GM19395 (cell line): ENCODE measurements at regions not wholly inside any gene's neighbourhood (a gene's known extent, or its start where the extent isn't known, plus 50 kb on each side); places are given as distances from the start of the nearest gene placed in this dataset.
A peak's percentile ranks its signal among the peaks of the same experiment; 100 is the strongest.
"Not testable (repeated sequence)": the region's sequence is repeated elsewhere in the genome, so short reads cannot be mapped to it uniquely, and the experiment has no call there.

Experiments
- ATAC-seq: cut with Tn5 transposase; IDR thresholded peaks from one replicate; pipeline ENCODE4 v1.9.1; 2021; ENCODE audit warnings: mild to moderate bottlenecking, moderate library complexity; ENCODE audit not compliant: unreplicated experiment

- not testable (repeated sequence) for ATAC-seq
These were observed 51.7 kb downstream of the PPIAL4C start for GRCh38 chr1:149635290-149635899.

DNA sequence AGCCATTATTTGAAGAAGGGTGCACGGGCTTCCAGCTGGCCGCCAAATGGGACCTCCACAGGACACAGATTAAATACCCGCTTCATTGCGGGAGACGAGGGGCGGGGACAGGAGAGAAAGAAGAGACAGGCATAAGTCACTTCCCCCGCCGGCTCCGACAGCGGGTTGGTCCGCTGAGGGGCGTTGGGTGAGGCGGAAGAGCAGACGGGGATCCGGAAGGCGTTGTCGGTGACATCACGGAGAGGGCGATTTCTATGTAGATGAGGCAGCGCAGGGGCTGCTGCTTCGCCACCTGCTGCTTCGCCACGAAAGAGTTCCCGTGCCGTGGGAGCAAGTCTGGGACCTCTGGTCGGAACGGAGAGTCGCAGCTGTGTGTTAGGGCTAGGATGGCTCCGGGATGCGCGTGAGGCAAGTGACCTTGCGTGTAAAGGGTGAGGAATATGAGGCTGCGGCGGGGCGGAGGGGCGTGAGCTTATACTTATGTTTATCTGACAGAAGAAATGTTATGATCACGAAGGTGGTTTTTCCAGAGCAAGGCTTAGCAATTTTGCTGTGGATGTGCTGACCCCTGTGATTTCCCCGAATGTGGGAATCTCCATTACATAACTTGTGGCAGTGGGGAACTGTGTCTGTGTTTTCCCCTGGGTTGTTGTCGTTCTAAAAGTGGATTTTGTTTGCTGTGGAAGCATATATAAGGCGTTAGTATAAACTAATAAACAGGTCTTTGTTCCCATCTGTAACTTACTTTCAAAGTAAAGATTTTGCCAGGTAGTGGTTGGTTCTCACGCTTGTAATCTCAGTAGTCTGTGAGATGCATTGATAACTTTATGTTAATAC is 52.9 kb downstream of the PPIAL4C start:
- peak; percentile 87 for ATAC-seq

GRCh38 chr1:149638481-149638880 is 54.8 kb downstream of the PPIAL4C start:
- ATAC-seq: not testable (repeated sequence)

DNA sequence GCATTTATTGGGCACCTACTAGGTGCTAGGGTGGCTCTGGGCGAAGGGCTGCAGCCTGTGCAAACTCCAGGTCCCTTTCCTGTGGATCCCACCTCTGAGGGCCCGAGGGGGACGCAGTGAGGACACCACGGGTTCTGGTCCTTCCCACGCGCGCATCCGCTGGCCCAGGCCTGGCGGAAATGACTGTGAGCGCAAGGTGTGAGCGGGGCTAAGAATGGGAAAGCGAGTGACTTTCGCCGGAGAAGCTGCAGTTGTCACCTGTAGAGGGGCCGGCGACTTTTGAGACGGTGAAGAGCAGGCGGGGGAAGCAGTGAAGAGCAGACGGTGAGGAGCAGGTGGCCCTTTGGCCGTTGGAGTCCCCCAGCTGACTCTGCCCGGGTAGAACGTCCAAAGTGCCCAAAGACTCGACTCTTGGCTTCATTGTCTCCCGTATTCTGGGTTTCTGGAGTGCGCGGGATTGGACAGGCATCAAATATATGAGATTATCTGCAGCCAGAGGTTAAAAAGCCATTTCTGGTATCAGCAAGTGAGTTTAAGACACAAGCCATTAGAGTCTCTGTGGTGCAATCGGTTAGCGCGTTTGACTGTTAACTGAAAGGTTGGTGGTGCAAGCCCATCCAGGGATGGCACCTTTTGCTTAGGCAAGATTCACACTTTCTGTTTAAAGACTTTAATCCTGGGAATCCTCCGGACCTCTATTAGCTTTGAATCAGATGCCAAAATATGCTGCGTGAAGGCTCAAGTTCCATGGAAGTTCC is 55.4 kb downstream of the PPIAL4C start:
- not testable (repeated sequence) for ATAC-seq

- not testable (repeated sequence) for ATAC-seq
These were observed 57.5 kb downstream of the PPIAL4C start for GRCh38 chr1:149641179-149641578.

GRCh38 chr1:149644818-149645217 is 61.2 kb downstream of the PPIAL4C start:
- ATAC-seq: not testable (repeated sequence)

- ATAC-seq: not testable (repeated sequence)
These were observed 62.8 kb downstream of the PPIAL4C start for GRCh38 chr1:149646360-149647017.

DNA sequence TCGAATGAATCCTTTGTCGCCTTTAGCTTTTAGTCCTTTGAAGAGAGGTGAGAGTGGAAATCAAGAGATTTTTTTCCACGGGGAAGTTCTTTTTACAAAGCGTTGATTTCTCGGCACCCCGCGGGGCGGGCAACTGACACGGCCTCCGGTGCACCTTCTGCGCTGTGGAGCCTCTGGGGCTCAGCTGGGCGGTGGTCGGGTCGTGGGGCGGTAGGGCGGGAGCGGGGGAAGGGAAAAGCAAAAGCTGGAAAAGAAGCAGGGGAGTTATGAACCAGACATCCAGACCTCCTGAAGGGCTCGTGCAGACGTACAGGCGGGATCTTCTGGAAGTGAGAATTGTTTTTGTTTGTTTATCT is 63.3 kb downstream of the PPIAL4C start:
- not testable (repeated sequence) for ATAC-seq

DNA sequence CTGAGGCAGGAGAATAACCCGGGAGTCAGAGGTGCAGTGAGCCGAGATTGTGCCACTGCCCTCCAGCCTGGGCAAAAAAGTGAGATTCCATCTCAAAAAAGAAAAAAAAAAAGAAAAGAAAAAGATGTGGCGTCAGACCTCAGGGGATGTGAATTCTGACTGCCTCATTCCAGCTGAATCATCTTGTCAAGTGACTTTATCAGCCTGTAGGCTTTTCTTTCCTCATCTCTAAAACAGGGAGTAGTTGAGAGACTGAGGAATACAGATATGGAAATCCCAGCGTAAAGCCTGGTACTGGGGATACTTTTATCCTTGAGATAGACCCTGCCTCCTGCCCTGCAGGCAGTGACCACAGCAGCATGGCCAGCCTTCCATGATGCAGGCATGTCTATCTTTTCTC is 74.1 kb downstream of the PPIAL4C start:
- not testable (repeated sequence) for ATAC-seq

DNA sequence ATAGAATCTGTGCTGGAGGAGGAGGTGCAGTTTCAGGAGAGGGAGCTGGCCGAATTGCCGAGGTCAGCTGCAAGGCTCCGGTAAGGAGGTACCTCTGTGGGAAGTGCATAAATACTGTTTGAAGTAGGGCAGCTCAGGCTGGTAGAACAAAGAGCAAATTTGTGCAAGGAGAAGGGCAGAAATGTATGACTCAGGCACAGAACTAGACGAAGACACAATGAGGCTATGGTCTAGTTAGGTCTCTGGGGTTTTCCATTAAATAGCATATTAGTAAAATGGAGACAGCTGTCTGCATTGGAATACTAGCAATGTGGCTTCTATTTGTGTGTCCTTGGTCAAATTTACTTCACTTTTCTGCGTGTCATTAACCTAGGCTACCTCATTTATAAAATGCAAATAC is 74.5 kb downstream of the PPIAL4C start:
- ATAC-seq: not testable (repeated sequence)

DNA sequence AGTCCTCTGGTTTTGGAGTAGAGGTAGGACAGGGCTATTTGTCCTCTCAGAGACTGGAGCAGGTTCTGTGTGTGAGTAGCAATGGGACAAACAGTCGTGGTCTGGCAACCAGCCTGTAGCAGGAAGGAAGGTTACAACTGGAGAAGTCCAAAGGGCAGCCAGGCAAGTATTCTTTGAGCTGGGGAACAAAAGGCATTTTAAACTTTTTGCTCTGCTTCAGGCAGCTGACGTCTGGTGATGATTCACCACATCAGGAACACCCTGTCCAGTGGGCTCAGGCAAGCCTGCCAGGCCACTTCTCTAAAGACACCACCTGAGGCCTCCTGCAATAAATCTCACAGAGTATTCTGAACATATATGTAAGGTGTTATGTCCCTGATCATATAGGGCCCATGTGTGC is 81.0 kb downstream of the PPIAL4C start:
- not testable (repeated sequence) for ATAC-seq

DNA sequence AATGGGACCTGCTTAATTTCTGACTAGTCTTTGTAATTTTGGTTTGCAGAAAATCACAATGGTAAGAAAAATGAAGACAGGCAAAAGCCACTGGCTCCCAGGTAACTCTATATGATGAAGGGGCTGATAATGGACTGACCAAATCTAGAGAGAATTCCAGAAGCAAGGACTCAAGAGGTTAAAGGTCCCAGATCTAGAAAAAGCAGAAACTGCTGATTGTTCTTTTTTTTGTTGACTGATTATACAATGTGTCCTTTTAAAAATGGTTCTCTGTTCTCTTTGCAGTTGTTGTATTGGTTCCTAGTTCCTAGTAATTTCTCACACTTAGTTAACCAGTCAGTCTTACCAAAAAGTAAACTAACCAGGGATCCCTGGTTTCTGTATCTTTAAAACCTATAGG is 81.4 kb downstream of the PPIAL4C start:
- ATAC-seq: not testable (repeated sequence)

GRCh38 chr1:149665528-149665927 is 81.9 kb downstream of the PPIAL4C start:
- not testable (repeated sequence) for ATAC-seq

GRCh38 chr1:149673231-149673909 is 89.7 kb downstream of the PPIAL4C start:
- not testable (repeated sequence) for ATAC-seq

GRCh38 chr1:149674921-149675320 is 91.3 kb downstream of the PPIAL4C start:
- not testable (repeated sequence) for ATAC-seq

DNA sequence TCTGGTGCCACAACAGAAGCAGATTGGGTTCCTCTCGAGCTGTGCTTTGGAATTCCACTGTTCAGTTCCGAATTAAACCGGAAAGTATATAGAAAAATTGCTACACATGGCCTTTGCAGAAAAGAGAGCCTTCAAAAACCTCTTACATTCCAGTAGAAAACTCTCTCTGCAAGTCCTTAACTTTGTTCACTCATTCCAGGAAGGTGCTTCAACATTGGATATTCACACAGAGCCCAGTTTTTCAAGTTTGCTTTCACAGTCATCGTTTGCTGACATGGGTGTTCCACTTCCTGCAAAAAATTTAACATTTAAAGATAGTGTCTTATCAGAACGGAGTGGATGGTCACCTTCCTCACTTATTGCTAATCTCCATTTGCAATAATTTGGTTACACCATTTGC is 93.7 kb downstream of the PPIAL4C start:
- not testable (repeated sequence) for ATAC-seq

DNA sequence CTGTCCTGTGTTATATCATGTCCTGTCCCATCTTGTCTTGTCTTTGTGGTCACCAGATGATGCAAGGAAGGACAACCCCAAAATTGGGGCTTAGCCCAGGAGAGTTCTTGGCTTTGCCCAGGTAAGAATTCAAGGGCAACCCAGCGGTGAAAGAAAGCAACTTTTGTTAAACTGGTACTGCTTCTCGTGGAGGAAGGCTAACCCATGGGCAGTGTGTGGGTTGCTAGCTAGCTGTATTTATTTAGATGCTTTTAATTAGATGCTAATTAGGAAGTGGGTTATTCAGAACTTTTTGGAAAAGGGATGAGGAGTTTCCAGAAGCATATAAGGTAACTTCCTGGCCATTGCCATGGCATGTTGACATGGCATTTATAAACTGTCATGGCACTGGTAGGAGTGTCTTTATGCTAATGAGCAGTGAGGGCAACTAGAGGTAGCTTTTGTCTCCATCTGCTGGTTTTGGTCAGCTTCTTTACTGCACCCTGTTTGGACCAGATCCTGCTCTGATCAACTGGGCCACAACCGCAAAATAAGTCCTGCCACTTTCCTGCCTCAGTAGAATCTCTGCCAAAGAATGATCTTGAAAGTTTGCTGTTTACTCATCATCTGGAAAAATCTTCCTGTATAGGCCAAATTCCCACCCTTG is 95.8 kb upstream of the FCGR1A start:
- ATAC-seq: not testable (repeated sequence)

DNA sequence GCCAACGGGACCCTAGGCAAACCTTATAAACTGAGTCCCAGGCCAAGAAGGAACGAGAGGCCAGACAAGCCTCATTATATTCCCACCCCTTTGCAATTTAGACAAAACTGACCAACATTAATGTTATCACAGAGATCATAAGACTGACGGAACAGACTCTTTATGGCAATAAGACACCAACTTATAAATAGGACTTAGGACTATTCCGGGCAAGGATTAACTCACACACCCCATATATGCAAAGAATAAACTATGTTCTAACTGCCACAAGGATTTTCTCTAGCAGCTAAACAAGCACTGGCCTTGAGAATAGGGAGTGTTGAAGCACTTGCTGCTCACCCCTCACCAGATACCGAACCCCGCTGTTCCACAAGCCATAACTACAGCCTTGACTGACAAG is 91.1 kb upstream of the FCGR1A start:
- ATAC-seq: not testable (repeated sequence)

DNA sequence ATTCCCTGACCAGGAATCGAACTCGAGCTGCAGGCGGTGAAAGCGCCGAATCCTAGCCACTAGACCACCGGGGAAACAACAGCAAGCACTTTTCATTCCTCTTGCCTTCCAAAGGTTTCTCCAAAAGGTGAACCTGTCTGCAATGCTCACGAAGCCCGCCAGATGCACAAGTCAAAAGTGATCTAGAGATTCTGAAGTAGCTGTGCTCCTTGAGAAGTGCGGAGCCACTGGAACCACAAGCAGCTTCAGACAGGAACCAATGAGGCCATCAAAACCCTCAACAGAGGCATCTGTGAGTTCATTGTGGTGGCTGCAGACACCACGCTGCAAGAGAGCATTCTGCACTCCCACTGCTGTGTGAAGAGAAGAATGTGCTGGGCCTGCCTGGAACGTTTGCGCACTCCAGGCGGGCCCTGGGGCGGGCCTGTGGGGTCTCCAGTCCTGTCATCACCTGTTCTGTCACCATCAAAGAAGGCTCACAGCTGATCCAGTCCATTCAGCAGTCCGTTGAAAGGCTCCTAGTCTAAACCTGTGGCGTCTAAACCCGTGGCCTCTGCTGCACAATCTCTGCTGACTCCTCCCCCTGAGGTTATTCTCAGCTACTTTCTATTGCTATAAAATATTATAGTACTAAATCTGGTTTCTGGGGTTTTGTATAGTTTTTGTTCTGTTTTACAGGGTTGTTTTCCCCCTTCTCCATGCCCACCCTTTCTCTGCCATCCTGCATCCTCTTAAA is 89.5 kb upstream of the FCGR1A start:
- ATAC-seq: not testable (repeated sequence)
